BE2C (cell line): ENCODE measurements at regions not wholly inside any gene's neighbourhood (a gene's known extent, or its start where the extent isn't known, plus 50 kb on each side); places are given as distances from the start of the nearest gene placed in this dataset.

Source experiments
- DNase-seq: peaks from one replicate; pipeline ENCODE4 v3.0.0-alpha.2; 2020
- H3K27me3 ChIP-seq: fragments of 250-450 bp; sonication (Bioruptor Pico); 2 replicates; pipeline ENCODE4 v1.5.1; 2020; ENCODE audit warnings: mild to moderate bottlenecking
- H3K36me3 ChIP-seq: fragments of 250-450 bp; sonication (Bioruptor Pico); 2 replicates; pipeline ENCODE4 v1.5.1; 2020; ENCODE audit warnings: mild to moderate bottlenecking
- H3K4me1 ChIP-seq: fragments of 250-450 bp; sonication (Bioruptor Pico); 2 replicates; pipeline ENCODE4 v1.5.1; 2020
- H3K4me3 ChIP-seq: 2 replicates; pipeline ENCODE4 v1.5.1; 2011; ENCODE audit warnings: low read depth, low read length
- H3K9me3 ChIP-seq: fragments of 250-450 bp; sonication (Bioruptor Pico); 2 replicates; pipeline ENCODE4 v1.5.1; 2020
- TF ChIP-seq, protein P1 (sequence below): IDR thresholded peaks from 2 replicates; pipeline ENCODE4 v1.5.1; 2012; ENCODE audit warnings: mild to moderate bottlenecking, low read depth, low read length

- no peaks in the 10 kb centered on the region for H3K27me3 ChIP-seq
- DNase-seq = no peak
- no peaks in the 10 kb centered on the region for H3K36me3 ChIP-seq
- H3K9me3 ChIP-seq = no peaks in the 10 kb centered on the region
- H3K4me1 ChIP-seq = no peaks in the 10 kb centered on the region
- TF ChIP-seq, protein P1, sequence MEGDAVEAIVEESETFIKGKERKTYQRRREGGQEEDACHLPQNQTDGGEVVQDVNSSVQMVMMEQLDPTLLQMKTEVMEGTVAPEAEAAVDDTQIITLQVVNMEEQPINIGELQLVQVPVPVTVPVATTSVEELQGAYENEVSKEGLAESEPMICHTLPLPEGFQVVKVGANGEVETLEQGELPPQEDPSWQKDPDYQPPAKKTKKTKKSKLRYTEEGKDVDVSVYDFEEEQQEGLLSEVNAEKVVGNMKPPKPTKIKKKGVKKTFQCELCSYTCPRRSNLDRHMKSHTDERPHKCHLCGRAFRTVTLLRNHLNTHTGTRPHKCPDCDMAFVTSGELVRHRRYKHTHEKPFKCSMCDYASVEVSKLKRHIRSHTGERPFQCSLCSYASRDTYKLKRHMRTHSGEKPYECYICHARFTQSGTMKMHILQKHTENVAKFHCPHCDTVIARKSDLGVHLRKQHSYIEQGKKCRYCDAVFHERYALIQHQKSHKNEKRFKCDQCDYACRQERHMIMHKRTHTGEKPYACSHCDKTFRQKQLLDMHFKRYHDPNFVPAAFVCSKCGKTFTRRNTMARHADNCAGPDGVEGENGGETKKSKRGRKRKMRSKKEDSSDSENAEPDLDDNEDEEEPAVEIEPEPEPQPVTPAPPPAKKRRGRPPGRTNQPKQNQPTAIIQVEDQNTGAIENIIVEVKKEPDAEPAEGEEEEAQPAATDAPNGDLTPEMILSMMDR = no peak
- no peak overlapping the region for H3K4me3 ChIP-seq
Measured at GRCh38 chr1:239707615-239708014, 321.2 kb downstream of the CHRM3 start.

DNA sequence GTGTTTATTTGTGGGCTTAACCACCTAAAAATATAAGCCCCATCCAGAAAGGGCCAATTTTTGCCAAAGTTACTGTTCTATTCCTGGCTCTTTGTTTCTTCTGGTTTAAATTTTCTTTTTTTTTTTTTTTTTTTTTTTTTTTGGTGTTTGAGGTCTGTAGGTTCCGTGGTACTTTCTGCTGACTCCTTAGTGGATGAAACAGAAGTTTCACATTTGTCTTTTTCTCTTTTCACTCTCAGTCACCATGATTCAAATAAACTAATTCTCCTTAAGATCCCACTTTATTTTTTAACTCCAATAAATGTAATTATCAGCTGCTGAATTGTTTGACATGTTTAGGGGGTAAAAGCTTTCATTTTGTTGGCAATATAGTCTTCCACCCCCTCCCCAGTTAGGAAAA, 322.3 kb downstream of the CHRM3 start:
- Histone ChIP-seq H3K36me3 (no peaks in the 10 kb centered on the region), H3K9me3 (no peaks in the 10 kb centered on the region), H3K27me3 (no peaks in the 10 kb centered on the region), H3K4me1 (no peaks in the 10 kb centered on the region), H3K4me3 (no peak overlapping the region)
- TF ChIP-seq, protein P1 = no peak
- no peak for DNase-seq

GRCh38 chr1:239711768-239712167, 325.4 kb downstream of the CHRM3 start:
- H3K27me3 ChIP-seq = no peaks in the 10 kb centered on the region
- no peaks in the 10 kb centered on the region for H3K9me3 ChIP-seq
- H3K36me3 ChIP-seq = no peaks in the 10 kb centered on the region
- no peak overlapping the region for H3K4me3 ChIP-seq
- no peaks in the 10 kb centered on the region for H3K4me1 ChIP-seq
- DNase-seq = no peak
- TF ChIP-seq, protein P1 = no peak

DNA sequence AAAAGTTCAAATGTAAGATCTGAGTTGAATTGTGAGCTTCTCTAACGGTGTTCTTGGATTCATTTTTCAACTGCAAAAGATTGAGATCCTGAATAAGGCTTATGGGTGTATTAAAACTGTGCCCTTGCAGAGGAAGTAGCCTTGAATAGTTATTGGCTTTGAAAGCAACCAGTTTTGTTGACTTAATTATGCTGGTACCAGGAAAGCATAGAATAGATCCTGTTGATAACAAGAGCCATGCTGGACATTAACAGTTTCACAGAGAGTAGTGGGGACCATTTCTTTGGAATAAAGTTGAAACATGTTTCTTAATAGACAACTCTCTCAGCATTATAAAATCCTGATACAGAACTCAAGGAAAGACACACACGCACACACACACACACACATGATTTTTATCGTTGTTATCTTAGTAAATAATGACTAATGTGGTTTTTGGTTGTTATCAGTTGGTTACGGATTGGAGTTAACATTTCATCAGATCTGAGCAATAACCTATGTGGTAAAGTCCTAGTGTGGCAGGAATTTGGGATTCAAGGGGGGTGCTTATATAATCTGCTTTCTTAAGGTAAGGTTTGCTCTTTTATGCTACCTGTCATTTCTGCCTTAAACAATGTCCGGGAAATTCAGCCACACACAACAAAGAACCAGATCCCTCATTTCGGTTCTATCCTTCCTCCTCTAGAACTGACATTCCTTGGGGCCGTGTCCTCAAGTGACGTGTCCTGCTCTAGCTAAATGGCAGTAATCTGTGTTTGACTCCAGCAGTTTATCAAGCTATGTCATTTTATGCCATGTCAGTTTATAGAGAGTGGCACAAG, 330.9 kb downstream of the CHRM3 start:
- Histone ChIP-seq H3K36me3 (no peaks in the 10 kb centered on the region), H3K4me1 (peaks cover 11% of the 10 kb centered on the region), H3K27me3 (no peaks in the 10 kb centered on the region), H3K4me3 (no peak overlapping the region), H3K9me3 (no peaks in the 10 kb centered on the region)
- TF ChIP-seq, protein P1 = no peak
- no peak for DNase-seq

DNA sequence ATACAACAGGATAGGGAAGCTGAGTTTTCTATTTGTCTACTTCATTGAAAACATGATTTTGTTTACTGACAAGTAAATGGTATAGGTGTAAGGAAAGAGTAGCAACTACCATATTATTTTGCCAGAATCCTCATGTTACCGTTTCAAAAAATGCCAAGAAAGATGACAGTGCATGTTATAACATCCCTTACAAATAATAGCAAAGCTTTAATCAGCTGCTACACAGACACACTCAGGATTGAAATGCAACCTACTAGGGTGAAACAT, 331.5 kb downstream of the CHRM3 start:
- Histone ChIP-seq H3K27me3 (no peaks in the 10 kb centered on the region), H3K36me3 (no peaks in the 10 kb centered on the region), H3K4me1 (peaks cover 11% of the 10 kb centered on the region), H3K9me3 (no peaks in the 10 kb centered on the region), H3K4me3 (no peak overlapping the region)
- no peak for DNase-seq
- TF ChIP-seq, protein P1 = no peak

GRCh38 chr1:239718571-239718970, 332.2 kb downstream of the CHRM3 start:
- TF ChIP-seq, protein P1 = no peak
- Histone ChIP-seq H3K4me1 (peaks cover 11% of the 10 kb centered on the region), H3K27me3 (no peaks in the 10 kb centered on the region), H3K36me3 (no peaks in the 10 kb centered on the region), H3K4me3 (no peak overlapping the region), H3K9me3 (no peaks in the 10 kb centered on the region)
- DNase-seq = no peak
